ENCODE measurements at regions not wholly inside any gene's neighbourhood (a gene's known extent, or its start where the extent isn't known, plus 50 kb on each side); places are given as distances from the start of the nearest gene placed in this dataset.

GRCh38 chr5:168214071-168214470 lies 77.4 kb upstream of the WWC1 start:
- TF ChIP-seq CTCF (IDR thresholded peaks at IDR 0.05; ENCODE audit: low read length) = no peak
- TF ChIP-seq EZH2 (IDR thresholded peaks at IDR 0.05; ENCODE audit: borderline replicate concordance, low read length) = no peak
